Stimulated activated memory B cell treated with anti-CD40 and anti-IgM and Interleukin-4, amounts not matched to agents 10 μg/mL and 1 μg/mL and 100 μg/mL, for 72 hours (primary cell): ENCODE measurements at regions not wholly inside any gene's neighbourhood (a gene's known extent, or its start where the extent isn't known, plus 50 kb on each side); places are given as distances from the start of the nearest gene placed in this dataset.
"Not testable (repeated sequence)": the region's sequence is repeated elsewhere in the genome, so short reads cannot be mapped to it uniquely, and the experiment has no call there.

Experiments
- ATAC-seq: fragments of 150-1000 bp; cut with Tn5 transposase; 2 replicates; pipeline ENCODE4 v1.10.0; 2021
- H3K27ac Mint-ChIP-seq: one replicate; pipeline ENCODE4 v1.8.0; 2022; ENCODE audit warnings: mild to moderate bottlenecking, mixed read lengths
- H3K27me3 Mint-ChIP-seq: one replicate; pipeline ENCODE4 v1.8.0; 2022; ENCODE audit warnings: mixed read lengths
- H3K36me3 Mint-ChIP-seq: one replicate; pipeline ENCODE4 v1.8.0; 2022; ENCODE audit warnings: mixed read lengths
- H3K4me1 Mint-ChIP-seq: one replicate; pipeline ENCODE4 v1.8.0; 2022; ENCODE audit warnings: mixed read lengths
- H3K4me3 Mint-ChIP-seq: one replicate; pipeline ENCODE4 v1.8.0; 2022; ENCODE audit warnings: mild to moderate bottlenecking, moderate library complexity, mixed read lengths
- H3K9me3 Mint-ChIP-seq: one replicate; pipeline ENCODE4 v1.8.0; 2022; ENCODE audit warnings: mixed read lengths

- Mint-ChIP-seq H3K36me3 (no peaks in the 10 kb centered on the region), H3K27ac (no peak overlapping the region), H3K4me3 (no peak overlapping the region), H3K4me1 (no peaks in the 10 kb centered on the region), H3K27me3 (no peaks in the 10 kb centered on the region), H3K9me3 (peaks cover 12% of the 10 kb centered on the region)
- no peak for ATAC-seq
These were observed 355.8 kb upstream of the VSTM2A start for GRCh38 chr7:54186336-54186735.

DNA sequence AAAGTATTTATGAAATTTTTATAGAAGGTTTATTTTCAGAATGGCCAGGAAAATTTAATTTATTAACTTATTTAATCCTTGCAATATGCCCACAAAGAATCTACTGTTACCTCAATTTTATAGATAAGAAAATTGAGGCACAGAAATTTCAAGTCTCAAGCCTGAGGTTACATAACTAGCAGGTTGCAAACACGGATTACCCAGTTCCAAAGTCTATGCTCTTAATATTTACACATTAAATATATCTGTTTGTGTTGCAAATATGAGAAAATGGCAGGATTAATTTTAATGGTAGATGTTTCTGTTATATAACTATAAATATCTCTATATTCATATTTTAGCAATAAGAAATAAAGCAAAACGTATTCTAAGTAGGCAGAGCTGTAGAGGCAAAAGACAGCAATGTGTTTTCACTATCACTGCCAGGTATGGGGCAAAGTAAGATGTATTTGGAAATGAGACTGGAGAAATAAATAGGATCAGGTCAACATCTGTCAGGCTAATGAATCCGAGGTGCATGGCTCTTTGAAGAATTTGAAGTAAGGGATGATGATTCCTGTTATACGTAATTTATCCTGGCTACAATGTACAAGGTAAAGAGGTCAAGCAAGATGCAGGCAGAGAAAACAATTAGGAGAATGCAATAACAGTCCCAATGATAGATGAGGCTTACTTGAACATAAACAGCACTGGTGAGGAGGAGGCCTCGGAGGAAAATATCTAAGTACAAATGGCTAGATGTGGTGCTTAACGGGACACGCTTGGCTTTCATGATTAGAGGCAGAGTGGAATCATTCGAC is 354.1 kb upstream of the VSTM2A start:
- no peak overlapping the region for H3K4me3 Mint-ChIP-seq
- no peaks in the 10 kb centered on the region for H3K4me1 Mint-ChIP-seq
- no peak overlapping the region for H3K27ac Mint-ChIP-seq
- no peaks in the 10 kb centered on the region for H3K36me3 Mint-ChIP-seq
- H3K27me3 Mint-ChIP-seq = no peaks in the 10 kb centered on the region
- peaks cover 8% of the 10 kb centered on the region for H3K9me3 Mint-ChIP-seq
- no peak for ATAC-seq

DNA sequence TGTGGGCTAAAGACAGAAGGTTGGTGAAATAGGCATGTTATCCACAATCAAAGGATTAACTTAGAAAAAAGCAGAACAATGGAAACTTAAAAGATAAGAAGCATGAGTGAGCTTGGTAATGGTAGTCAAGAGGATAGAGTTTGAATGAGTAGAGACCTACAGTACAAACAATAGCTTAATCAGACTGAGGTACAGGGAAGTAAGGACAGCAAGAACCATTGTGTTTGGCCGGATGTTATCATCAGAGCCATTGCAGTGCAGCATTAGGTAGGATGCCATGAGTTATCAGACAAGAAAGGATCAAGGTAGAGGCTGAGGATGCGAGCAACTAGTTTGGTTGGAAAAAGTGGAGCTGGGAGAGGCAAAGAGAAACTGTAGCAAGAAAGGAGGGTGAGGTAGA is 353.3 kb upstream of the VSTM2A start:
- Mint-ChIP-seq H3K4me3 (no peak overlapping the region), H3K27me3 (no peaks in the 10 kb centered on the region), H3K27ac (no peak overlapping the region), H3K36me3 (no peaks in the 10 kb centered on the region), H3K4me1 (no peaks in the 10 kb centered on the region), H3K9me3 (peaks cover 6% of the 10 kb centered on the region)
- no peak for ATAC-seq

GRCh38 chr7:54189330-54189729 is 352.8 kb upstream of the VSTM2A start:
- H3K9me3 Mint-ChIP-seq = peaks cover 4% of the 10 kb centered on the region
- ATAC-seq = no peak

GRCh38 chr7:54201501-54201900 is 340.7 kb upstream of the VSTM2A start:
- H3K36me3 Mint-ChIP-seq = no peaks in the 10 kb centered on the region
- H3K4me1 Mint-ChIP-seq = no peaks in the 10 kb centered on the region
- no peaks in the 10 kb centered on the region for H3K27me3 Mint-ChIP-seq
- no peak for ATAC-seq
- peaks cover 8% of the 10 kb centered on the region for H3K9me3 Mint-ChIP-seq
- H3K27ac Mint-ChIP-seq = no peak overlapping the region
- no peak overlapping the region for H3K4me3 Mint-ChIP-seq

More at GRCh38 chr7:54189330-54189729, 352.8 kb upstream of the VSTM2A start:
- Mint-ChIP-seq H3K27ac (no peak overlapping the region), H3K36me3 (no peaks in the 10 kb centered on the region), H3K4me3 (no peak overlapping the region), H3K27me3 (no peaks in the 10 kb centered on the region), H3K4me1 (no peaks in the 10 kb centered on the region)

DNA sequence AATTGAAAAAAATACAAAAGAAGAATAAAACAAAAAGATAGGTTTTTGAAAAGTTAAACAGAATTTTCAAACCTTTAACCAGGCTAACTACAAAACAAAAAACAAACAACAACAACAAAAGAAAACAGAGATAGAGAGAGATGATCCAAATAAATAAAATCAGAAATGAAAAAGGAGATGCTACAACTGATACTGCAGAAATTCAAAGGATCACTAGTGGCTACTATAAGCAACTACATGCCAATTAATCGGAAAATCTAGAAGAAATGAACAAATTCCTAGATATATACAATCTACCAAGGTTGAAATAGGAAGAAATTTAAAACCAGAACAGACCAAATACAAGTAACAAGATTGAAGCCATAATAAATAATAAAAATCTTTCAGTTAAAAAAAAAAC is 326.8 kb upstream of the VSTM2A start:
- Mint-ChIP-seq H3K36me3 (no peaks in the 10 kb centered on the region), H3K4me1 (no peaks in the 10 kb centered on the region), H3K27me3 (no peaks in the 10 kb centered on the region), H3K27ac (no peak overlapping the region), H3K4me3 (no peak overlapping the region), H3K9me3 (peaks cover 22% of the 10 kb centered on the region)
- ATAC-seq = no peak

DNA sequence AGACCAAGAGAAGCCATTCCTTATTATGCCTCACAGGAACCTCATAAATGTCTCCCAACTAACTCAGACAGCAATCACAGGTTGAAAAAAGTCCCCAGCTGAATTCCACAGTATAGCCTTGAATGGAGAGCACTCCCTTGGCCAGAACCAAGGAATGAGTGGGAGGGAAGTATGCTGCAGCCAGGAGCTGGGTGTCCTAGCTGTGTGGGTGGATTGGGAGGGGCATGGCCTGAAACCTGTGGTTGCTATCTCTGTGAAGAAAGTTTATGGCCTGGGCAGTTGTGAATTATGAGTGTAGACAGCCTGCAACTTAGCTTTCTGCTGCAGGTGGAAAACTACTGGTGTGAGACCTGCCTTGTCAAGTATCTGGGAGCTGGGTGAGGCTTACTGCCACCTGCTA is 316.1 kb upstream of the VSTM2A start:
- not testable (repeated sequence) for H3K4me3 Mint-ChIP-seq, H3K27ac Mint-ChIP-seq, ATAC-seq, H3K4me1 Mint-ChIP-seq, H3K36me3 Mint-ChIP-seq, H3K27me3 Mint-ChIP-seq, H3K9me3 Mint-ChIP-seq

DNA sequence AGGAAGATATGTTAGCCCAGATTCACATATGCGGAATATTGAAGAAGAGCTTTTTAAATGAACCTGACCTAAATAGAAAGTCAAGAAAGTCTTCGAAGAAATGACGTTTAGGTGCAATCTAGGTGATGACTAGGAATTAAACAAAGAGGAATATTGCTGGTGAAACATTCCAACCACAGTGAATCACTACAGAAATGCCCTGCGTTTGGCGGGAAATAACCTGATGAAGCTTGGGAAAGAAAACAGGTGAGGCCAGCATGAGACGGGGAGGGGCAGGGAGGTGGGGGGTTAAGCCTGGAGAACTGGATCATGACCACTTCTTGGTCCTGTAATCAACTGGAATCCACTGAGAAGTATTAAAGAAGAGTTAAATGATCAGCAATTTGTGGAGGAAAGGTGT is 299.4 kb upstream of the VSTM2A start:
- ATAC-seq = no peak
- no peaks in the 10 kb centered on the region for H3K27me3 Mint-ChIP-seq
- no peak overlapping the region for H3K4me3 Mint-ChIP-seq
- no peak overlapping the region for H3K27ac Mint-ChIP-seq
- H3K36me3 Mint-ChIP-seq = no peaks in the 10 kb centered on the region
- H3K4me1 Mint-ChIP-seq = no peaks in the 10 kb centered on the region
- peaks cover 15% of the 10 kb centered on the region for H3K9me3 Mint-ChIP-seq

DNA sequence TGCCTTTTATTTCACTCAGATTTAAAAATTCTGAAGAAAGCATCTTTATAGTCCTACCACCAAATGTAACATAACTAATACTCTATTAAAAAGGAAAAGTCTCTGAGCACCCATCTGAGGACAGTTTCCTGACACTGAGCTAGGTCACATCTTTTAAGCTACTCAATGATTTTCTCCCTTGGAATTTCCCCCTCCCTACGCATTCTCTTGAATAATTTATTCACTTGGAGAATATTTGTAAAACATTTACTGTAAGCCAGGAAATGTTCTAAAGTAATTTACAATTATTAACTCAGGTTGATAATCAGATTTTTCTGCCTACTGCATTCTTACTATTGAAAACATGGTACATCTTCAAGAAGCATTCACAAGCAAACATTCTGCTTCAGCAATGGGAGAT is 297.2 kb upstream of the VSTM2A start:
- no peaks in the 10 kb centered on the region for H3K27me3 Mint-ChIP-seq
- ATAC-seq = no peak
- H3K36me3 Mint-ChIP-seq = no peaks in the 10 kb centered on the region
- H3K9me3 Mint-ChIP-seq = peaks cover 15% of the 10 kb centered on the region
- no peaks in the 10 kb centered on the region for H3K4me1 Mint-ChIP-seq
- no peak overlapping the region for H3K27ac Mint-ChIP-seq
- H3K4me3 Mint-ChIP-seq = no peak overlapping the region

DNA sequence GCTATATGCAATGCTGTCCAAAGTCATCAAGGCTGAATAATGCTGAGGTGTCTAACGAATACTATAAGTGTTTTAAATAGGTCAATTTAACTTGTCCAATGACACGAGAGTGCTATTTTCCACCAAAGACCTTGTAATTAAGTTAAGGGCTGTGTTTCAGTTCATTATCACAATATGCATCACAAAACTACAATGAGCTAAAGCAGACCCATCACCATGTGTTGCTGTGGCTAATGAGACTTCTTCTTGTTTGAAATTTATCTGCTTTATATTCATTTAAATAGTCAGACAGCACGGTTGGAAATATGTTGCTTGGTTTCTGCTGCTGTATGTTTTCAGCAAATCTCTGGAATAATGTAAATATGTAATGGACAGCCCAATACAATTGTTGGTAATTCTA is 292.5 kb upstream of the VSTM2A start:
- Mint-ChIP-seq H3K4me1 (no peaks in the 10 kb centered on the region), H3K27ac (no peak overlapping the region), H3K9me3 (peaks cover 6% of the 10 kb centered on the region), H3K27me3 (no peaks in the 10 kb centered on the region), H3K4me3 (no peak overlapping the region), H3K36me3 (no peaks in the 10 kb centered on the region)
- ATAC-seq = no peak

DNA sequence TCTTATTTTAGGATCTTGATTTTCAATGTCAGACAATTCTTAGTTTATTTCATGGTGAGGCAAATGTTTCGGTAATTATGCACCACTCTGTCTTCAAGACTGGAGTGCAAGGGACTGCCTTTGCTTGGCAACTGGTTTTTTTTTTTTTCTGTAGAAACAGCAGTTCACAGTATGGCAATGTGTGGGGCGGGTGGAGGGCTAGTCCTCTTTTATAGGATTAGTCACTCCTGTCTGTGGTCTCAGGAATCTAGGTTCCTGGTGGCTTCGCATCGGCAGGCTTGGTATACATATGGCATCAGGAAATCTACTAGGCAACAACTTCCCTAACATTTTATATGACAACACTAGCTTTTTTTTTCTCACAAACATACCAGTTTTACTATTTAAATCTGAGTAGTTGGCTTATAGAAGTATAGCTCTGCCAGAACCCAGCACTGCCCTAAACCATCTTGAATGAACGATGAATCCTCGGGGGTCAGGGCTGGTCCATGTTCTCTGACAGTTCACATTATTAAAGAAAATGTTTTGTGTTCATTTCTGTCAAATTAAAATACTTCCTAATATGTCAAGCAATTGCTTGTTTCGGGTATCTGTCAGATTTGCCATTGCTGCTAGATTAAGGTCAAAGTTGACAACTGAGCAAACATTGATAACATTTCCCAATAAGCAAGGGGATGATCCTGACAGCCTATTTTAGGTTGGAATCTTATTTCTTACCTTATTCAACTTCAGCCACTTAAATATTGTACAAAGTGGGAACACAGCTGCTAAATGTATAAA is 289.7 kb upstream of the VSTM2A start:
- peaks cover 2% of the 10 kb centered on the region for H3K9me3 Mint-ChIP-seq
- no peak overlapping the region for H3K4me3 Mint-ChIP-seq
- ATAC-seq = no peak
- no peaks in the 10 kb centered on the region for H3K27me3 Mint-ChIP-seq
- H3K27ac Mint-ChIP-seq = no peak overlapping the region
- H3K4me1 Mint-ChIP-seq = no peaks in the 10 kb centered on the region
- no peaks in the 10 kb centered on the region for H3K36me3 Mint-ChIP-seq

DNA sequence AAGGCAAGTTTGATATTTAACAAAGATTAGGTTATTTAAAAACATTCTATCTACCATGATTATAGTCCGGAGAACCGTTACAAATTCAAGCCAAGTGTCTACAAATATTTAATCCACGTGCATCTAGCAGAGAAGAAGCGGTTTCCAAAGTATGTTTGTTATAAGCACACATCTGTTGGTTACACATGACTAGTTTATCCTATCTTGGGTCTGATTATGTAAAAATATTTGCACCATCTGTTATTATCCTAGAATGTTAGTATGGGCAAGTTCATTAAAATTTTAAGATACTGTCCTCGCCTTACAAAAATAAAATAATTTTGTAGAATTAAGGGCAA is 289.2 kb upstream of the VSTM2A start:
- H3K4me1 Mint-ChIP-seq = no peaks in the 10 kb centered on the region

DNA sequence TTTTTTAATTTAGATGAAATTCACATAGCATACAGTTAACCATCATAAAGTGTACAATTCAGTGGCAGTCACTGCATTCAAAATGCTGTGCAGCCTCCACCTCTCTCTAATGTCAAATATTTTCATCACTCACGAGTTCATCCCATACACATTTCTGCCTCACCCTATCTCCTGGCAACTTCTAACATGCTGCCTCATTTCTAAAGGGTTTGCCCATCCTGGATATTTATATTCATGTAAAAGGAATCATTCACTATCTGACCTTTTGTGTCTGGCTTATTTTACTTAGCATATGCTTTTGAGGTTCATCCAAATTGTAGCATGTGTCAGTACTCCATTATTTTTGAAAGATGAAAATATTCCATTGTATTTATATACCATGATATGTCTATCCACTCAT is 286.9 kb upstream of the VSTM2A start:
- Mint-ChIP-seq H3K27ac (no peak overlapping the region), H3K4me1 (no peaks in the 10 kb centered on the region), H3K36me3 (no peaks in the 10 kb centered on the region), H3K9me3 (peaks cover 2% of the 10 kb centered on the region), H3K4me3 (no peak overlapping the region), H3K27me3 (no peaks in the 10 kb centered on the region)
- no peak for ATAC-seq

More for the DNA sequence above, 289.2 kb upstream of the VSTM2A start:
- ATAC-seq = no peak
- H3K27me3 Mint-ChIP-seq = no peaks in the 10 kb centered on the region
- H3K27ac Mint-ChIP-seq = no peak overlapping the region
- peaks cover 2% of the 10 kb centered on the region for H3K9me3 Mint-ChIP-seq
- H3K36me3 Mint-ChIP-seq = no peaks in the 10 kb centered on the region
- no peak overlapping the region for H3K4me3 Mint-ChIP-seq

- Mint-ChIP-seq H3K27ac (no peak overlapping the region), H3K4me1 (no peaks in the 10 kb centered on the region), H3K27me3 (no peaks in the 10 kb centered on the region), H3K9me3 (no peaks in the 10 kb centered on the region), H3K4me3 (no peak overlapping the region), H3K36me3 (no peaks in the 10 kb centered on the region)
- ATAC-seq = no peak
These were observed 283.0 kb upstream of the VSTM2A start for GRCh38 chr7:54259185-54259584.

- no peak for ATAC-seq
- Mint-ChIP-seq H3K9me3 (peaks cover 2% of the 10 kb centered on the region), H3K4me1 (no peaks in the 10 kb centered on the region), H3K36me3 (no peaks in the 10 kb centered on the region), H3K27ac (no peak overlapping the region), H3K27me3 (no peaks in the 10 kb centered on the region), H3K4me3 (no peak overlapping the region)
These were observed 281.2 kb upstream of the VSTM2A start for GRCh38 chr7:54260941-54261371.

GRCh38 chr7:54278847-54279246 is 263.3 kb upstream of the VSTM2A start:
- Mint-ChIP-seq H3K36me3 (no peaks in the 10 kb centered on the region), H3K4me1 (no peaks in the 10 kb centered on the region)

More at GRCh38 chr7:54278847-54279246, 263.3 kb upstream of the VSTM2A start:
- ATAC-seq = no peak
- Mint-ChIP-seq H3K9me3 (peaks cover 11% of the 10 kb centered on the region), H3K27me3 (no peaks in the 10 kb centered on the region), H3K4me3 (no peak overlapping the region), H3K27ac (no peak overlapping the region)
